Activated CD4-positive, CD25-positive, alpha-beta regulatory T cell (primary cell): ENCODE measurements at regions not wholly inside any gene's neighbourhood (a gene's known extent, or its start where the extent isn't known, plus 50 kb on each side); places are given as distances from the start of the nearest gene placed in this dataset.

Experiments used
- DNase-seq, 4 experiments: peaks; one replicate each; lab custom pipeline; 2025; lab: John Stamatoyannopoulos, UW

DNA sequence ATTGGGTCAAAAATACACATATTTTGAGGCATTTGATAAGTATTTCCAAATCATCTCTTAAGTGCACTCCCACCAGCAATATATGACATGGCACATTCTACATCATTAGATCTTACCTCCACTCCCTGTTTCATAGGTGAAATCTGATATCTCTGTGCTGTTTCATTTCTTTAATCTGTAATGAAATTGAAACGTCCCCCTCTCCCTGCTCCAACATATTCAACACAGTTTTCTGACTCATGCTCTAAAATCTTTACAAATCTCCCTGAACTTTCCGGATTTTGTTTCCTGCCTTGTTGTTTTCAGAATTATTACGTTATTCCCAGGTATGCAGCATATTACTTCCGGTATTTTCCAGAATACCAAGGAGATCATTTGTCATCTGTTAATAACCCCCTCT lies 66.1 kb upstream of the AKT3 start:
- DNase-seq = no peak

DNA sequence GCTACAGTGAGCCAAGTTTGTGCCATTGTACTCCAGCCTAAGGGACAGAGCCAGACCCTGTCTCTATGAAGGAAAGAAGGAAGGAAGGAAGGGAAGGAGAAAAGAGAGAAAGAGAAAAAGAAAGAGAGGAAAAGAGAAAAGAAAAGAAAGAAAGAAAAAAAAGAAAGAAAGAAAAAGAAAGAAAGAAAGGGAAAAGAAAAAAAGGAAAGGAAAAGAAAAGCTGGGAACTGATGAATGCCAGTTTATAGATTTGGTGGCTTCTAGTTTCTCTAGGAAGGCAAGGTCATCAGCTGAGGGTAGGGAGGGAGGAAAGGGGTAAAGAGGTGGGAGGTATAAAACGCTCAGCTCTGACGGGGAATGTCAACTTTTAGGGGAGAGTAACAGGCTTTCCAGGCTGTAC lies 62.3 kb upstream of the AKT3 start:
- DNase-seq = no peak

DNA sequence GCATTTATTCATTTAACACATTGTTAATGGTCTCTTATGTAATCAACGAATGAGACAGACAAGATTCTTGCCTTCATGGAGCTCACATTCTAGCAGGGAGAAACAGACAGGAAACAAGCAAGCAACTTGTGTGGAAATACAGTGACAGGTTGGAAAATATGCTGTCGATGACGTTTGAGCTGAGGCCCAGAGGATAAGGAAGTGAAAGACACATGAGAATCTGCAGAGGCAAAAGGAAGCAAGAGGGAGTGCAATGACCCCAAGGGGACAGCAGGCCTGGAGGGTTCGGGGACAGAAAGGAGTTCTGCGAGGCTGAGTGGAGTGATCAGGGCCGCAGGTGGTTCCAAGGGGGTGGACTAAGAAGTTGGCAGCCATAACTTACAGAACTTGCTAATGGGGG lies 60.6 kb upstream of the AKT3 start:
- DNase-seq = no peak

DNA sequence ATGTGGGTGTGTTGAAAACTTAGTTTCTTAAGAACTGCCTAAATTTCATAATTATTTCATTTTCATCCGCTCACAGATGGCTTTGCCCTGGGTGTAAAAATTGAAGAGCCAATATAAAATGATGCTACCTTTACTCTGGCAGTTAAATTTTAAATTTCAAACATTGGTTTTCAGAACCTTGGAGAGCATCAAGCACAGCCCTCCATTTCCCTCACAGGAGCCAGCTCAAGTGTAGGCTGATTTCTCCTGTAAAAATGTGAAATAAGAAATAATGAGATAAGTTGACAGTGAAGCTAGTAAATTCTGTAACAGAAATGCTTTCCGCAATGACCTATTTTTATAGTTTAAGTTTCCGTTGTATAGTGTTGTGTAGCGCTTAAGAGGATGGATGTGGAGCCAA lies 53.9 kb upstream of the AKT3 start:
- no peak for DNase-seq

DNA sequence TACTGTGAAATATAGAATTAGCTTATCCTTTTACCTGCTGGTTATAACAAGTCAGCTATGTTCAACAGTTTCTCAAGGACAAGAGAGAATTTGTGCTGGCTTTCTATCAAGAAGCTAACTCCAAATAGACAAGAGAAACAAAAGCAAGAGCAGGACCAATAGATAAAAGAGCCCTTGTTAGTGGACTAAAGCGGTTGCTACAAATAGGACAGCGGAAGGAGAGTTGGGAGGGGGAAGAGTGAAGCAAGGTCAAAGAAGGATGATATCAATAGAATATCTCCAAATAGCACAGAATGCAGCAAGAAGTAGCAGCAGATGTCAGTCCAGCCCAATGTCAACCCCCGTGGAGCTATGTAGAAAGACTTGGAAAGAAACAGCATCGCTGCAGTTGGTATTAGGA lies 53.0 kb upstream of the AKT3 start:
- no peak for DNase-seq

DNA sequence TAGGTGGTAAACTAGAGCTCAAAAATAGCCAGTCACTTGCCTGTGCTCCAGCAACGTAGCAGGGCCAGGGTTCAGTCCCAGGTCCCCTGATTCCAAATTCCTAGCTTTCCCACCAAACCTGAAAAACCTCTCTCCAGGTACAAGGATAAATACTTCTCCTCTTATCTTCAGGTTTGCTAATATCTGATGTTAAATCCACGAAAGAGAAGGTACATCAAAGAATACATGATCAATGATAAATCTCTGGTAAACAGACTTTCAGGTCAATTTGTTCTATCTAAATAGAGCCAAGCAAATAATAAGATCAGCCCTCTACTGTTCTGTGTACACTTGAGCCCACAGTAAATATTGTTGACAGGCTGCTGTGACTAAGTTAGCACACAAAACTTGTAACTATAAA lies 52.1 kb upstream of the AKT3 start:
- no peak for DNase-seq
